ENCODE measurements at regions not wholly inside any gene's neighbourhood (a gene's known extent, or its start where the extent isn't known, plus 50 kb on each side); places are given as distances from the start of the nearest gene placed in this dataset.

- DNase-seq: no peak
These were observed 105.5 kb upstream of the CPLX2 start for GRCh38 chr5:175765858-175766257.

GRCh38 chr5:175766963-175767362, 104.4 kb upstream of the CPLX2 start:
- DNase-seq: no peak

GRCh38 chr5:175772747-175773533, 98.4 kb upstream of the CPLX2 start:
- DNase-seq: no peak

- no peak for DNase-seq
These were observed 97.8 kb upstream of the CPLX2 start for GRCh38 chr5:175773534-175774070.

DNA sequence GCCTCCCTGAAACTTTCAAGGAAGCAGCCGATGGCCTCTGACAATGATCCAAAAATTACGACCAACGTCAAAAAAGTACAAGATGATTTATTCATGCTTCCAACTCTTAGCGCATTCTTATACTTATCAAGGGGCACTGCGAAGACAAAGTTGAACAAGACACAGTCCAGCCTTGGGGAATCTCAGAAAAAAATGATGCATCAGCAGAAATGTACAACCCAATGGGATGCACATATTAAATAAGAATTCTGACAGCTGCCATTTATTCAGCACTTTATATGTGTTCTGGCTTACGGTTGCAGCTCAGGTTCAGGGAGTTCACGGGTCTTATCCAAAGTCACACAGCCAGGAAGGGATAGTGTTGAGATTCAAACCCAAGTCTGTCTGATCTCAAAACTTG, 96.0 kb upstream of the CPLX2 start:
- DNase-seq: no peak

DNA sequence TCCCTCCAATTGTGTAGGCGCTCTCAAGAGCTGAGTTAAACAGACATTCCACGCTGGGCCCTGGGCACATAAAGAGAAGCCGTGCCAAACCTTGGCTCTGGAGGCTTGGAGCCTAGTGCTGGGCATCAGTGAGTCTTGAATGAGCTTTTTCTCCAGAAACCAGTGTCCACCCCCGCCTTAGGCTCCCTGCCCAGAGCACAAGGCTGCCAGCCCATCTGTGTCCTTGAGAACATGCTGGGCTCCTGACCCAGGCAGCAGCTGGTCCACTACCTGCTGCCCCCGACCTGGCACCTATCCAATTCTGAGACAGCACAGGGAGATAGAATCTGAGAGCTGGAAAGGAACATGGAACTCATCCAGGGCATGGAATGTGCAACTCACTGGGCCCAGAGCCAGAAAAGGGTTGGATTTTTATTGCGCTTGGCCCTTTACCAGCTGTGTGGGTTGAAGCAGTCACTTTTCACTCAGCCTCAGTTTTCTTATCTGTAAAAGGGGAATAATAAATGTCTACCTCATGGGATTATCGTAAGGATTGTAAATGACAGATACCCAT, 92.4 kb upstream of the CPLX2 start:
- DNase-seq: peak; percentile 90 to 97

- DNase-seq: no peak
These were observed 87.6 kb upstream of the CPLX2 start for GRCh38 chr5:175783739-175784138.

GRCh38 chr5:175784230-175784629, 87.1 kb upstream of the CPLX2 start:
- DNase-seq: no peak

DNA sequence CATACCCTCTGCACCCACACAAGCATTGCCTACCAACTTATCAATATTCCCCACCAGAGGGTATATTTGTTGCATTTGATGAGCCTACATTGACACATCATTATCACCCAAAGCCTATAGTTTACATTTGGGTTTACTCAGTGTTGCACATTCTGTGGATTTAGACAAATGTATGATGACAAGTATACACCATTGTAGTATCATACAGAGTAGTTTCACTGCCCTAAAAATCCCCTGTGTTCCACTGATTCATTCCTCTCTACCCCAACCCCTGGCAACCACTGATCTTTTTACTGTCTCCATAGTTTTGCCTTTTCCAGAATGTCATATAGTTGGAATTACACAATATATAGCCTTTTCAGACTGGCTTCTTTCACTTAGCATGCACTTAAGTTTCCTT, 85.7 kb upstream of the CPLX2 start:
- DNase-seq: no peak

DNA sequence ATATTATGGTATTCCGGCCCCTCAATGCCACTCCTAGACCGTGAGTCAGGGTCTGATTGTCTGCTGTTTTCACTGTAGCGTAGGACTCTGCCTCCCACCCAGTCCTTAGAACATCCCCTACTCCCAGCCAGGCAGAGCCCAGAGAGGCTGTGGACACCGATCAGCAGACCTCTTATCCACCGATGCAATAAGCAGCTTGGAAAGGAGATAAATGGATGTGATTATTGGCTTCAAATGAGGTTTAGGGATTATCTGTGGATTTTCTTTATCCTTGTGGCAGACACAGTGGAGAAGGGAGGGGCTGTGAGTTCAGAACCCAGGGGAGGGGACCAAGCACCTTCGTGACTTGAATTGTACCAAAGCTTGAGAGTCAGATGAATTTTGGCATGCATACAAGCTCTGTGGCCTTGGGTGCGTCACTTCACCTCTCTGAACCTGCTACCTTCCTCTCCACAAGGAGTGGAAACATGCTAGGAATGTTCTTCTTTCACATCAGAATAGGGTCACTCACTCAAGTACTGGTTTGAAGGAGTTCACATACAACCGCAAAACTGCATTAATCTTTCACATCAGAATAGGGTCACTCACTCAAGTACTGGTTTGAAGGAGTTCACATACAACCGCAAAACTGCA, 83.1 kb upstream of the CPLX2 start:
- no peak for DNase-seq

DNA sequence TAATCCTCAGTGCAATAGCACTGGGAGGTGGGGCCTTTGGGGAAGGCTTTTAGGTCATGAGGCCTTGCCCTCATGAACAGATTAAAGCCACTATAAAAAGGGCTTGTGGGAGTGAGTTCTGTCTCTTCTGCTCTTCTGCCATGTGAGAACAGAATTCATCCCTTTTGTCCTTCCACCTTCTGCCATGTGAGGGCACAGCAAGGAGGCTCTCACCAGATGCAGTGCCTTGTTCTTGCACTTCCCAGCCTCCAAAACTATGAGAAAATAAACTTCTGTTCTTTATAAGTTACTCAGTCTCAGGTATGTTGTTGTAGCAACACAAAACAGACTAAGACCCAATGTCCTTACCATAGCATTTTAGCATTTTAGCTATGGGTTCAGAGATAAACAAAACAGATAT, 81.7 kb upstream of the CPLX2 start:
- DNase-seq: no peak

DNA sequence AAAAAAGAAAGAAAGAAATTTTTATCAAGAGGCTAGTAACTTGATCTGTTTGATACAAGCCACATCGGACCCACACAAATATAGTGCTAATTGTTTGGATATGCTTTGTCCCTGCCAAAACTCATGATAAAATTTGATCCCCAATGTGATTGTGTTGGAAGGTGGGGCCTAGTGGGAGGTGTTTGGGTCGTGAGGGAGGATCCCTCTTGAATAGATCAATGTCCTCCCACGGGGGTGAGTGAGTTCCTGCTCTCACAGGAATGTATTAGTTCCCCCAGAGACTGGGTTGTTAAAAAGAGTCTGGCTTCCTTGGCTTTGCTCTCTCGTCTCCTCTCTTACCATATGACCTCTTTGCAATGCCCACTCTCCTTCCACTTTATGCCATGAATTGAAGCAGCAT, 80.6 kb upstream of the CPLX2 start:
- no peak for DNase-seq

DNA sequence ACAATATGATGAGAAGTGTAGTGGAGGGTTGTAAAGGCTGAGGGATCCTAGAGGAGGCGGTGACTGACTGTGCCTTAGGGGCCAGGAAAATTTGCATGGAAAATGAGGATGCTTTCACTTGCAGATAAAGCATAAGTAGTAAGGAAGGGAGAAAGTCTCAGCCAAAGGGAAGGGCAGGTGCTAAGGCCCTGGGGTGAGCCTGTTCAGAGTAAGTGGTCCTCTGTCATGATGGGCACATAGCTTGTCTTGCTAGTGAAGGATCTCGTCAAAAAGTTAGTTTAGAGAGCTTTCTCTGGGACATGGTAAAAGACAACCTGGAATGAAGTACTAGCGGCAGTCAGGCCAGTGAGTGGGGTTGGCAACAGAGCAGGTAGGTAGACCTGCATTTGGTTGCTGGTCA, 75.4 kb upstream of the CPLX2 start:
- no peak for DNase-seq

DNA sequence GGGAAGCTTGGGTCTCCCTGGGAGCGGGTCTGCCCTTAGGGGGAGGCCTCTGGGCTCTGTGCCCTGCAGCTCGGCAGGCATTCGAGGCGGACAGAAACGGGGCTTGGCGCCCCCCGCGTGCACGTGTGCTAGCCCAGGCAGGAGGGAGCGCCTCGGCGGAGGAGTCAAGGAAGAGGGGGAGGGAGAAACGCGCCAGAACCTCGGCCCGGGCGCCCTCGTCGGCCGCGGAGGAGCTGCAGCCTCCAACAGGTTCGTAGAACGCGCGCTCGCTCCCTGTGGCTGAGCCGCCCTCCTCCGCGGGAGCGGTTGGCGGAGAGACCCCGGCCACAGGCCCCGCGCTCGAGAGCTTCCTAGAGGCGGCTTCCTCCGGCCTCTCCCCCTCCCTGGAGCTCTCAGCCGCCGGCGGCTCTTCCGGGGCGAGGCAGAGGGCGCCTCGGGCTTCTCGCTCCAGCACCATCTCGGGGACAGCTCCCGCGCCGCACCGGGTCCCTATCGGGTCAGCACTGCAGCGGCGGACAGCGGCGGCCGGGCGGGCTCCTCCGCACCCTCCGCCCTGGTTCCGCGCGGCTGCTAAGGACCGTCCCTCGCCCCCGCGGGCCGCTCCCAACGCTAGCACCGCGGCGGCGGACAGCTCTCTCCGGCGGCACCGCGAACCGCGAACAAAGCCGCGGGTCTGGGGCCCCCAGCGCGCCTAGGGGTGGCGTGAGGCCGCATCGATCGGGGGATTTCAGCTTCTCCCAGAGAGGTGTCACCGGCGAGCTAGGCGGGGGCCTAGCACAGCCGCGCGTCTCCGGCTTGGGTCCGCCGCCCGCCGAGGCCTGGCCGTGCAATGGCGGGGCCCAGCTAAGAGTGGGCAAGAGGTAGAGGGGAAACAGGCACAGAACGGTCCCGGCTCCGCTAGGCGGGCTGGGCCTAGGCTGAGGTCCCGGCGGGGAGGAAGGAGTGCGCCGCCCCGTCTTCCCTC, 74.6 kb upstream of the CPLX2 start:
- peak in 1 of 2 experiments; percentile 24 for DNase-seq

GRCh38 chr5:175797521-175798038, 73.8 kb upstream of the CPLX2 start:
- peak in 1 of 2 experiments; percentile 38 for DNase-seq

GRCh38 chr5:175798626-175799025, 72.8 kb upstream of the CPLX2 start:
- DNase-seq: no peak

DNA sequence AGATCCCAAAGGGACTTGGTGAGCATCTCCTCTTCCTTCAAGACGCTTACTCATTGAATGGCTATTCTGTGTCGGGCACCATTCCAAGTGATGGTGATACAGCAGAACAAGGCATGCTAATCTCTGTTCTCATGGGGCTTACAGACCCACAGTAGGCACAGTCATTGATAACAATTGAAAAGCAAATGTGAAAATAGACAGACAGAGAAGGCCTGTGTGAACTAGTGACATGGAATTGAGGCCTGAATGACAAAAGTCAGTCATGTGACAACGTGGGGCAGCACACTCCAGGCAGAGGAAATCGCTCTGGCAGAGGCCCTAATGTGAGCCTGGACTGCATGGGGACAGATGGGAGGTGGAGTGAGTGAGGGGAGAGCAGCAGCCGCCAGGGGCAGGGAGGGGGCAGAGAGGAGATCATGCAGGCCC, 70.7 kb upstream of the CPLX2 start:
- no peak for DNase-seq

- no peak for DNase-seq
These were observed 69.0 kb upstream of the CPLX2 start for GRCh38 chr5:175802361-175802760.

- DNase-seq: no peak
These were observed 68.1 kb upstream of the CPLX2 start for GRCh38 chr5:175803254-175803653.

GRCh38 chr5:175803736-175804454, 67.5 kb upstream of the CPLX2 start:
- peak in 1 of 2 experiments; percentile 48 for DNase-seq

DNA sequence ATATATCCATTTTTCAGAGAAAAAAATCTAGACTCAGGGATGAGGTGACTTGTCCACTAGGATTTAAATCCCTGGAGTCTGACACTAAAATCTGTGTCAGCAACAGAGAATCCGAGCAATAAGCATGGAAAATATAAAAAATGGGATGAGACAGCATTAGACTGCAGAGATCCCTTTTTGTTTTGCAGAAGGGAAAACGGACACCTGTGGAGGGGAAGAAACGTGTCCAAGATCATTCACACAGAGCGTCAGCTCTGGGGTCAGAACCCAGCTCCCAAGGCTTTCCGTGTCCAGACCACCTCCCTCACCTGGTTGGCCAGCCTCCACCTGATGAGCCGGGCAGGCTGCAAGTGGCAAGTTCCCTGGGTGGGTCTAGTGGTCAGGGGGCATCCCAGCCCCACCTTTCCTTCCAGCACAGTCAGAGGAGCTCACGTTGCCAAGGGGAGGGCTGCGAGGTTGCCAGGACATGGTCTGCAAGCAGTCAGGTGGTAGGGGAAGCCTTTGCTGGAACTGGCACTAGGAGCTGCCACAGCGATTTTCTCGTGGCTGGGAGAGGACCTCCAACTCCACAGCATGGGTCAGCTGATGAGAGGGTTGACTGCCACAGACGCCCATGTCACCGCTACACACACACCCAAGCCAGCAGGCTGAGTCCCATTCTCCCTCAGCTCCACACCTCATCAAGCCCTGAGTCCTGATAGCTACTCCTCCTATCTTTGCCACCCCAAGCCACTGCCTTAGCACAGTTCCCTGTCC, 65.9 kb upstream of the CPLX2 start:
- peak; percentile 40 to 56 for DNase-seq
